ENCODE measurements at regions not wholly inside any gene's neighbourhood (a gene's known extent, or its start where the extent isn't known, plus 50 kb on each side); places are given as distances from the start of the nearest gene placed in this dataset.
"Not testable (repeated sequence)": the region's sequence is repeated elsewhere in the genome, so short reads cannot be mapped to it uniquely, and the experiment has no call there.

- not testable (repeated sequence) for TF ChIP-seq CTCF (IDR thresholded peaks at IDR 0.05; ENCODE audit: insufficient read depth, low read depth, low read length); EZH2 (IDR thresholded peaks at IDR 0.05; ENCODE audit: insufficient read depth, low read length)
Measured at GRCh38 chr3:176321532-176321931, 875.8 kb downstream of the TBL1XR1 start.

Data from astrocyte (in vitro differentiated cells and primary cell).